Gastroesophageal sphincter (tissue), 3 donors: ENCODE measurements at regions not wholly inside any gene's neighbourhood (a gene's known extent, or its start where the extent isn't known, plus 50 kb on each side); places are given as distances from the start of the nearest gene placed in this dataset.

Source experiments
- EP300 ChIP-seq: sonication (generic); formaldehyde crosslinking; IDR thresholded peaks from one replicate; pipeline ENCODE4 v1.6.1; 2017; ENCODE audit warnings: antibody characterized with exemption, mild to moderate bottlenecking
- POLR2AphosphoS5 ChIP-seq: sonication (generic); formaldehyde crosslinking; IDR thresholded peaks from one replicate; pipeline ENCODE4 v1.6.1; 2017; ENCODE audit warnings: antibody characterized with exemption
- TF ChIP-seq, protein P1 (sequence below), 4 experiments: fragments of 200-600 bp in 2 of 4; fragments of 450-650 bp in 2 of 4; sonication (generic) in 1 of 4; IDR thresholded peaks; one replicate each; pipeline ENCODE4 v1.5.1; 2017 to 2019; ENCODE audit warnings: antibody characterized with exemption in 4 of 4, mild to moderate bottlenecking in 2 of 4, moderate library complexity in 2 of 4

DNA sequence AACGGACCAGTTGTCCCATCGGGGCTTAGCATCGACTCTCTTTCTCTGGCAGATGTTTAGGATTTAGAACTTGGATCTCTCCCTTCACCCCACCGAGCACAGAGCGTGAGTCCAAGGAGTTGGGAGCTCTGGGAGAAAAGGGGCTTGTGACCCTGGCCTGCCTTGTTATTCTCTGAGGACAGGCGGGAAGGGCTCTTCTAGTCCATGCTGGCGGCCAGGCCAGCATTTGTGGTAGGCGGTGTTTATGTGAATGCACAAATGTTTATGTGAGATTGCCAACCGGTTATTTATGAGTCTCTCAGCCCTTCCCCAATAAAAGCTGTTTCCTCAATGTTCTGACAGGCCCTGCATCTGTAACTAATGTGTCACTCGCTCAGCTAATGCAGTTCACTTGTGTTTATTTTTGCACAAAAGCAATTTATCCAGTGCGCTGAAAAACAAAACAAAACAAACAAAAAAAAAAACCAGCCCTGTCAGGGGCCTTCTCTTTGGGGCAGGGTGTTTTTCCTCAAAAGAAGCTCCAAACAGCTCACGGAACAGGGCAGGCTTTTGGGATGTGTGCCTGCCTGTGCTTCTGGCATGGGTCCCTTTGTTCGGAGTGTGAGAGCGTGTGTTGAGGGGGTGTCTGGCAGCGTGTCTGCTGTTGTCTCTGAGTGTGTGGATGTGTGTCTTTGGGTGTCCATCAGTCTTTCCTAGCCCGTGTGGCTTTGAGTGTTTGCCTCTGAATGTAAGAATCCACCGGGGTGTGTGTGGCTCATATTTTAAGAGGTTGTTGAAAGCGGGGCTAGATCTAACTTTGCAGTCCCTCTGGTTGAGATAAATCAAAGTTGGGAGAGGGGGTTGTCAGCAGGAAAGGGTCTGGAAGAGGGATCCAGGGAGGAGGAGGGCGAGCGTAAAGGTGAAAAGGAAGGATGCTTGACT lies 52.8 kb upstream of the HAAO start:
- TF ChIP-seq POLR2AphosphoS5 = peak; percentile 89
- TF ChIP-seq, protein P1, sequence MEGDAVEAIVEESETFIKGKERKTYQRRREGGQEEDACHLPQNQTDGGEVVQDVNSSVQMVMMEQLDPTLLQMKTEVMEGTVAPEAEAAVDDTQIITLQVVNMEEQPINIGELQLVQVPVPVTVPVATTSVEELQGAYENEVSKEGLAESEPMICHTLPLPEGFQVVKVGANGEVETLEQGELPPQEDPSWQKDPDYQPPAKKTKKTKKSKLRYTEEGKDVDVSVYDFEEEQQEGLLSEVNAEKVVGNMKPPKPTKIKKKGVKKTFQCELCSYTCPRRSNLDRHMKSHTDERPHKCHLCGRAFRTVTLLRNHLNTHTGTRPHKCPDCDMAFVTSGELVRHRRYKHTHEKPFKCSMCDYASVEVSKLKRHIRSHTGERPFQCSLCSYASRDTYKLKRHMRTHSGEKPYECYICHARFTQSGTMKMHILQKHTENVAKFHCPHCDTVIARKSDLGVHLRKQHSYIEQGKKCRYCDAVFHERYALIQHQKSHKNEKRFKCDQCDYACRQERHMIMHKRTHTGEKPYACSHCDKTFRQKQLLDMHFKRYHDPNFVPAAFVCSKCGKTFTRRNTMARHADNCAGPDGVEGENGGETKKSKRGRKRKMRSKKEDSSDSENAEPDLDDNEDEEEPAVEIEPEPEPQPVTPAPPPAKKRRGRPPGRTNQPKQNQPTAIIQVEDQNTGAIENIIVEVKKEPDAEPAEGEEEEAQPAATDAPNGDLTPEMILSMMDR (IDR thresholded peaks at IDR 0.05) = peak in 1 of 4 experiments; percentile 12
- no peak for TF ChIP-seq EP300
